Adipocyte (in vitro differentiated cells): ENCODE measurements at regions not wholly inside any gene's neighbourhood (a gene's known extent, or its start where the extent isn't known, plus 50 kb on each side); places are given as distances from the start of the nearest gene placed in this dataset.

ENCODE experiments used
- DNase-seq: peaks from one replicate; pipeline ENCODE4 v3.0.0-alpha.2; 2015; ENCODE audit warnings: low read depth
- H3K27me3 ChIP-seq: replicated peaks from 2 replicates; pipeline ENCODE4 v1.7.0; 2013; ENCODE audit warnings: mild to moderate bottlenecking, low read length, moderate library complexity; ENCODE audit not compliant: control insufficient read depth, insufficient read depth
- H3K36me3 ChIP-seq: 2 replicates; pipeline ENCODE4 v1.7.0; 2013; ENCODE audit warnings: low read length, mild to moderate bottlenecking, moderate library complexity; ENCODE audit not compliant: control insufficient read depth, insufficient read depth, severe bottlenecking
- H3K4me1 ChIP-seq: 2 replicates; pipeline ENCODE4 v1.7.0; 2013; ENCODE audit warnings: mild to moderate bottlenecking, low read length, moderate library complexity; ENCODE audit not compliant: control insufficient read depth, insufficient read depth
- H3K4me3 ChIP-seq: 2 replicates; pipeline ENCODE4 v1.7.0; 2013; ENCODE audit warnings: mild to moderate bottlenecking, low read length, moderate library complexity
- H3K9ac ChIP-seq: 2 replicates; pipeline ENCODE4 v1.7.0; 2013; ENCODE audit warnings: mild to moderate bottlenecking, low read length, moderate library complexity
- H3K9me3 ChIP-seq: 2 replicates; pipeline ENCODE4 v1.7.0; 2013; ENCODE audit warnings: mild to moderate bottlenecking, low read length, moderate library complexity; ENCODE audit not compliant: control insufficient read depth

- H3K4me3 ChIP-seq: no peak overlapping the region
- DNase-seq: no peak
Measured at GRCh38 chr2:239894276-239894675, 130.9 kb downstream of the NDUFA10 start.

GRCh38 chr2:239893236-239893515 is 132.0 kb downstream of the NDUFA10 start:
- no peak overlapping the region for H3K4me3 ChIP-seq
- DNase-seq: no peak

More at GRCh38 chr2:239894276-239894675, 130.9 kb downstream of the NDUFA10 start:
- peaks cover 44% of the 10 kb centered on the region for H3K27me3 ChIP-seq
- H3K4me1 ChIP-seq: no peaks in the 10 kb centered on the region
- no peaks in the 10 kb centered on the region for H3K36me3 ChIP-seq
- peaks cover 6% of the 10 kb centered on the region for H3K9me3 ChIP-seq
- H3K9ac ChIP-seq: no peak overlapping the region

DNA sequence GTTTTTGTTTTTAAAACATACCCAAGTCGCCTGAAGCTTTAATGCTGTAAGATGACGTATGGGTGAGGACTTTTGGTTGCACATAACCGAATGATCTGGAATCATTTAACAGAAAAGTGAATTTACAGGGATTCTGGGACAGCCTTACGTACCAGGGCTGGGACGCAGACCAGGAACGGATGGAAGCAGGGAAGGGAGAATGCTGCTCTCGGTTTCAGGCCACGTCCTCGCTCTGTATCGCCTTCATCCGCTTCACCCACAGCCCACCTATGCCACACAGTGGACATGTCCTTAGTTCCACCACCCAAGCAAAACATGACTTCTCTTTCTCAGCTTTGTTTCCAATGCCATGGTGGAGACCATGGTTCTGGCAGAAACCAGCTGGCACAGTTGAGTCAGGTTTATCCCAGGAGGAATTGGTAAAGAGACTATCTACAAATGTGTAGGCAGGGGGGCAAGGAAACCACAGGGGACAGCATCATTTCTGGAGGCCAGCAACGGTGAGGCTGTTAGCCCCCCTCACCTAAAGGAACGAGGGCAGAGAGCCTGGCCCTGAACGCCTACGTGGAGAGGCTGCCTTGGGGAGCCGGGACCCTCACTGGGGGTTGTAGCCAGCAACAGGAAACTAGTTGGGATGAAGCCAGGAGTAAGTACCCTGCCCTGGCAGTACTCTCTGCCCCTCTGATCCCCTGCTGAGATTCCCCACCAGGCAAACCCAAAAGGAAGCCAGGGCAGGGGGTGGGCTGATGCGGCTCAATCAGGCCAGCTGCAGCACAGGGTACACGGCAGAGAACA is 132.5 kb downstream of the NDUFA10 start:
- Histone ChIP-seq H3K4me3 (no peak overlapping the region), H3K27me3 (peaks cover 37% of the 10 kb centered on the region), H3K4me1 (no peaks in the 10 kb centered on the region), H3K9ac (no peak overlapping the region), H3K9me3 (peaks cover under 1% of the 10 kb centered on the region), H3K36me3 (no peaks in the 10 kb centered on the region)
- no peak for DNase-seq

More at GRCh38 chr2:239893236-239893515, 132.0 kb downstream of the NDUFA10 start:
- Histone ChIP-seq H3K9me3 (peaks cover 3% of the 10 kb centered on the region), H3K4me1 (no peaks in the 10 kb centered on the region), H3K9ac (no peak overlapping the region), H3K27me3 (peaks cover 42% of the 10 kb centered on the region), H3K36me3 (no peaks in the 10 kb centered on the region)

DNA sequence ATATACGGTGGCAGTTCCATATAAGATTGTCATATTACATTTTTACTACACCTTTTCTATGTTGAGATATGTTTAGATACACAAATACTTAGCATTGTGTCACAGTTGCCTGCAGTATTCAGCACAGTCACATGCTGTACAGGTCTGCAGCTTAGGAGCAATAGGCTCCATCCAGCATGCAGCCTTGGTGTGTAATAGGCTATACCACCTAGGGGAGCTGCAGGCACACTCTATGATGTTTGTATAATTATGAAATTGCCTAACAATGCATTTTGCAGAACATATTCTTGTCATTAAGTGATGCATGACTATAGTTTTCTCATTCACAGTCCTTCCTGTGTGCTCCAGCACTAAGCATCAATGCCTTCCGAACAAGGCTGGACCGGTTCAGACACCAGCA is 133.4 kb downstream of the NDUFA10 start:
- H3K9me3 ChIP-seq: peaks cover 7% of the 10 kb centered on the region
- H3K9ac ChIP-seq: no peak overlapping the region
- DNase-seq: no peak
- H3K4me3 ChIP-seq: no peak overlapping the region
- peaks cover 36% of the 10 kb centered on the region for H3K27me3 ChIP-seq
- H3K4me1 ChIP-seq: no peaks in the 10 kb centered on the region
- no peaks in the 10 kb centered on the region for H3K36me3 ChIP-seq

- no peak for DNase-seq
- Histone ChIP-seq H3K9ac (no peak overlapping the region), H3K27me3 (peaks cover 36% of the 10 kb centered on the region), H3K4me1 (no peaks in the 10 kb centered on the region), H3K36me3 (no peaks in the 10 kb centered on the region), H3K4me3 (no peak overlapping the region), H3K9me3 (peaks cover 21% of the 10 kb centered on the region)
Measured at GRCh38 chr2:239890206-239890746, 134.9 kb downstream of the NDUFA10 start.

- peaks cover 27% of the 10 kb centered on the region for H3K9me3 ChIP-seq
- no peak overlapping the region for H3K9ac ChIP-seq
- DNase-seq: no peak
- H3K4me1 ChIP-seq: no peaks in the 10 kb centered on the region
- H3K4me3 ChIP-seq: no peak overlapping the region
- peaks cover 31% of the 10 kb centered on the region for H3K27me3 ChIP-seq
- no peaks in the 10 kb centered on the region for H3K36me3 ChIP-seq
Measured at GRCh38 chr2:239889641-239890121, 135.5 kb downstream of the NDUFA10 start.

DNA sequence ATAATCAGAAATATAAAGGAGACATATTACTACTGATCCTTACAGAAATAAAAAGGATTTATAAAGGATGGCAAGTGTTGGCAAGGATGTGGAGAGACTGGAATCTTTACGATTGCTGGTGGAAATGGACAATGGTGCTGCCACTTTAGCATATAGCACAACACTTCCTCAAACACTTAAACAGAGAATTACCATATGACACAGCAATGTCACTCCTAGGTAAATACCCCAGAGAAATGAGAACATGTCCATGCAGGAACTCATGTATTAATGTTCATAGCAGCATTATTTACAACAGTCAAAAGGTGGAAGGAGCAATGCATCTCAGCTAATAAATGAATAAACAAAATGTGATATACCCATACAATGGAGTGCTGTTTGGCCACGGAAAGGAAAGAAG is 137.5 kb downstream of the NDUFA10 start:
- no peak overlapping the region for H3K4me3 ChIP-seq
- H3K4me1 ChIP-seq: no peaks in the 10 kb centered on the region
- DNase-seq: no peak
- H3K27me3 ChIP-seq: peaks cover 22% of the 10 kb centered on the region
- H3K9me3 ChIP-seq: peaks cover 46% of the 10 kb centered on the region
- no peaks in the 10 kb centered on the region for H3K36me3 ChIP-seq
- H3K9ac ChIP-seq: no peak overlapping the region

- H3K4me3 ChIP-seq: no peak overlapping the region
- H3K9ac ChIP-seq: no peak overlapping the region
- peaks cover 23% of the 10 kb centered on the region for H3K27me3 ChIP-seq
- H3K36me3 ChIP-seq: no peaks in the 10 kb centered on the region
- peaks cover 50% of the 10 kb centered on the region for H3K9me3 ChIP-seq
- DNase-seq: no peak
- H3K4me1 ChIP-seq: no peaks in the 10 kb centered on the region
Measured at GRCh38 chr2:239886781-239887180, 138.4 kb downstream of the NDUFA10 start.

- H3K9me3 ChIP-seq: peaks cover 50% of the 10 kb centered on the region
- peaks cover 21% of the 10 kb centered on the region for H3K27me3 ChIP-seq
- H3K9ac ChIP-seq: no peak overlapping the region
- no peak overlapping the region for H3K4me3 ChIP-seq
- no peaks in the 10 kb centered on the region for H3K4me1 ChIP-seq
- DNase-seq: no peak
- H3K36me3 ChIP-seq: no peaks in the 10 kb centered on the region
Measured at GRCh38 chr2:239884875-239885274, 140.3 kb downstream of the NDUFA10 start.

GRCh38 chr2:239884051-239884405 is 141.1 kb downstream of the NDUFA10 start:
- H3K4me3 ChIP-seq: no peak overlapping the region
- no peak for DNase-seq
- peaks cover 50% of the 10 kb centered on the region for H3K9me3 ChIP-seq
- no peak overlapping the region for H3K9ac ChIP-seq
- peaks cover 13% of the 10 kb centered on the region for H3K27me3 ChIP-seq
- H3K4me1 ChIP-seq: no peaks in the 10 kb centered on the region
- H3K36me3 ChIP-seq: no peaks in the 10 kb centered on the region

DNA sequence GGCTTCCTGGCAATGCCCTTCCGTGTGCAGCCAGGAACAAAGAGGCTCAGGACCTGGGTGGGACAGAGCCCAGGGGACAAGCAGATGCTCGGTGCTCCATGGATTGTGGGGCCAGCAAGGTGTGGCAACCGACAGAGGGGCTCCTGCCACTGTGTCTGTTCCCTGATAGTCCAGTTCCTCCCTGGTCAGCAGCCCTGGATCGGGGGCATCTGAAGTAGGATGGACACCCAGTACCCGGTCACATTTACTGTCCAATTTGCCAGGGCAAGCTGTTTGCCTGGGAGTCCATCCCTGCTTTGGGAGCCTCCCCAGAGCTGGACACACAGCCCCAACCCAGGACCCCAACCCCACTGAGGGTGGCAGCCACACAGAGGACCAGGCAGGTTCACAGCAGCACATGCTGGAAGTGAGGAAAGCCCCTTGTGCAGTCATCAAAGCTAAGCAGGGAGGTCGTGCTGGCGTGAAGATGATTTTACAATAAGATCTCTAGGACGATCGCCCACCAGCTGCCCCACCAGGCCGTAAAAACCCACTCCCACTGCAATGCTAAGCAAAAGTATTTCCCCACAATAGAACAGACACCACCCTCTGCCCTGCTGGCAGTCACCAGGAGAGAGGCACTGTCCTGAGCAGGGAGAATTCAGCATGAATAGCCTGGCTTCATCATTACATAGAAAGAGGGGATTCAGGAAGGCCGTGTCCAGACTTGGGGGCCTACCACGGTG is 141.7 kb downstream of the NDUFA10 start:
- H3K9ac ChIP-seq: no peak overlapping the region
- H3K4me1 ChIP-seq: no peaks in the 10 kb centered on the region
- peaks cover 15% of the 10 kb centered on the region for H3K27me3 ChIP-seq
- H3K36me3 ChIP-seq: no peaks in the 10 kb centered on the region
- DNase-seq: no peak
- peaks cover 50% of the 10 kb centered on the region for H3K9me3 ChIP-seq
- no peak overlapping the region for H3K4me3 ChIP-seq
